B cell (primary cell): ENCODE measurements at regions not wholly inside any gene's neighbourhood (a gene's known extent, or its start where the extent isn't known, plus 50 kb on each side); places are given as distances from the start of the nearest gene placed in this dataset.

Experiments
- ATAC-seq: fragments of 200-7000 bp; cut with Tn5 transposase; one replicate; pipeline ENCODE4 v1.10.0; 2021; ENCODE audit warnings: low read depth, mild to moderate bottlenecking, moderate number of reproducible peaks, moderate library complexity
- CTCF ChIA-PET: fragments of 350-600 bp; sonication (Branson Sonifier 250); formaldehyde crosslinking; loops from one replicate; lab custom pipeline; 2021; ENCODE audit warnings: antibody characterized with exemption, inconsistent platforms; lab: Charles Lee
- POLR2A ChIA-PET: fragments of 350-600 bp; sonication (Branson Sonifier 250); formaldehyde crosslinking; loops from one replicate; lab custom pipeline; 2021; ENCODE audit warnings: antibody characterized with exemption; lab: Charles Lee
- DNase-seq: peaks from one replicate; pipeline ENCODE4 v3.0.0; 2013
- H2AFZ ChIP-seq: 2 replicates; pipeline ENCODE4 v1.6.1; 2012; ENCODE audit warnings: mild to moderate bottlenecking, low read depth, low read length; ENCODE audit not compliant: insufficient read depth, poor library complexity, severe bottlenecking
- H3K27ac ChIP-seq, 2 donors: 1 replicate in 1 of 2; 2 replicates in 1 of 2; pipeline ENCODE4 v1.5.1; 2012 to 2013; ENCODE audit warnings: low read length in 2 of 2, mild to moderate bottlenecking in 2 of 2, moderate library complexity in 1 of 2
- H3K27me3 ChIP-seq, 4 experiments: fragments of 200-600 bp in 1 of 4; sonication (generic) in 1 of 4; replicated peaks in 1 of 4; 1 replicate in 2 of 4; 2 replicates in 2 of 4; pipeline versions ENCODE4 v1.6.1 to v1.7.0; 2013 to 2016; ENCODE audit warnings: low read length in 3 of 4, mild to moderate bottlenecking in 2 of 4, mixed read lengths in 1 of 4, moderate library complexity in 1 of 4; ENCODE audit not compliant: insufficient read depth in 4 of 4, control insufficient read depth in 3 of 4; ENCODE audit errors: control extremely low read depth in 1 of 4
- H3K36me3 ChIP-seq, 2 experiments: replicated peaks in 1 of 2; 1 replicate in 1 of 2; 2 replicates in 1 of 2; pipeline versions ENCODE4 v1.6.1 to v1.7.1; 2013; ENCODE audit warnings: low read length in 1 of 2; ENCODE audit not compliant: insufficient read depth in 2 of 2, control insufficient read depth in 1 of 2; ENCODE audit errors: control extremely low read depth in 1 of 2, extremely low read depth in 1 of 2
- H3K4me1 ChIP-seq, 2 donors: fragments of 200-600 bp in 1 of 2; sonication (generic) in 1 of 2; 1 replicate in 1 of 2; 2 replicates in 1 of 2; pipeline versions ENCODE4 v1.5.1 to v1.6.1; 2013 to 2017; ENCODE audit warnings: low read length in 2 of 2; ENCODE audit not compliant: control insufficient read depth in 2 of 2, insufficient read depth in 2 of 2
- H3K4me2 ChIP-seq: replicated peaks from 2 replicates; pipeline ENCODE3; 2012; ENCODE audit warnings: mild to moderate bottlenecking, low read depth, low read length; ENCODE audit not compliant: poor library complexity, severe bottlenecking
- H3K4me3 ChIP-seq, 5 experiments: fragments of 200-600 bp in 1 of 5; sonication (generic) in 1 of 5; 1 replicate in 3 of 5; 2 replicates in 2 of 5; pipeline versions ENCODE4 v1.5.1 to v1.7.0; 2011 to 2016; ENCODE audit warnings: low read length in 4 of 5, mild to moderate bottlenecking in 4 of 5, low read depth in 2 of 5, control low read depth in 1 of 5, moderate library complexity in 1 of 5; ENCODE audit not compliant: insufficient read depth in 1 of 5; ENCODE audit errors: control extremely low read depth in 1 of 5, extremely low read depth in 1 of 5
- H3K79me2 ChIP-seq: fragments of 200-600 bp; sonication (generic); one replicate; pipeline ENCODE4 v1.6.0; 2016; ENCODE audit warnings: low read length; ENCODE audit not compliant: control insufficient read depth, insufficient read depth
- H3K9ac ChIP-seq: fragments of 200-600 bp; sonication (generic); 2 replicates; pipeline ENCODE4 v1.6.1; 2017; ENCODE audit warnings: mild to moderate bottlenecking, low read length, moderate library complexity
- H3K9me3 ChIP-seq, 3 donors: one replicate each; pipeline versions ENCODE4 v1.6.1 to v1.7.1; 2013; ENCODE audit warnings: low read length in 2 of 3; ENCODE audit not compliant: control insufficient read depth in 2 of 3, insufficient read depth in 1 of 3; ENCODE audit errors: control extremely low read depth in 1 of 3
- H4K20me1 ChIP-seq: 2 replicates; pipeline ENCODE4 v1.6.0; 2012; ENCODE audit warnings: mild to moderate bottlenecking, low read length; ENCODE audit not compliant: insufficient read depth, control insufficient read depth, poor library complexity, severe bottlenecking
- H3K27ac Mint-ChIP-seq: one replicate; pipeline ENCODE4 v1.8.0; 2021; ENCODE audit warnings: mixed read lengths
- H3K27me3 Mint-ChIP-seq: one replicate; pipeline ENCODE4 v1.8.0; 2021; ENCODE audit warnings: mixed read lengths
- H3K4me1 Mint-ChIP-seq: one replicate; pipeline ENCODE4 v1.8.0; 2021; ENCODE audit warnings: mixed read lengths
- H3K4me3 Mint-ChIP-seq: one replicate; pipeline ENCODE4 v1.8.0; 2021; ENCODE audit warnings: mixed read lengths
- H3K9me3 Mint-ChIP-seq: one replicate; pipeline ENCODE4 v1.8.0; 2022; ENCODE audit warnings: mixed read lengths; ENCODE audit not compliant: insufficient read depth
- EZH2 ChIP-seq: IDR thresholded peaks from 2 replicates; pipeline ENCODE4 v1.6.1; 2012; ENCODE audit warnings: borderline replicate concordance, low read depth, mild to moderate bottlenecking, moderate library complexity, low read length; ENCODE audit not compliant: insufficient read depth, poor library complexity, severe bottlenecking
- WGBS: methylation state at CpG from one replicate; pipeline ENCODE4 v1.1.5; 2013; ENCODE audit warnings: missing lambda C conversion rate; ENCODE audit not compliant: insufficient coverage; 5-methylcytosine and 5-hydroxymethylcytosine counted together
- intact Hi-C: fragments of 100-400 bp; cut with micrococcal nuclease; formaldehyde crosslinking; loops from one replicate; pipeline ENCODE4 v1.10.0; 2022
- TF ChIP-seq, protein P1 (sequence below): fragments of 200-600 bp; IDR thresholded peaks from one replicate; pipeline ENCODE4 v1.8.0; 2022; ENCODE audit warnings: antibody characterized with exemption, mild to moderate bottlenecking

DNA sequence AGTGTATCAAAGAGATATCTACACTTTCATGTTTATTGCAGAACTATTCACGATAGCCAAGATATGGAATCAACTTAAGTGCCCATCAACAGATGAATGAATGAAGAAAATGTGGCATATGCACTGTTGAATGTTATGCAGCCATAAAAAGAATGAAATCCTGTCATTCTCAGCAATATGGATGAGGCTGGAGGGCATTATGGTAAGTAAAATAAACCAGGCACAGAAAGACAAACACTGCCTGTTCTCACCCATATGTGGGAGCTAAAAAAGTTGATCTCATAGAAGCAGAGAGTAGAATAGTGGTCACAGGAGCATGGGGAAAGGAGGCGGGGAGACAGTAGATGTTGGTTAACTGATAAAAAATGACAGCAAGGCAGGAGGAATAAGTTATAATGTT is 561.8 kb downstream of the TOX3 start:
- H3K27me3 Mint-ChIP-seq: no peaks in the 10 kb centered on the region
- no peaks in the 10 kb centered on the region for H3K4me1 Mint-ChIP-seq
- no peaks in the 10 kb centered on the region for H3K4me1 ChIP-seq
- no peak overlapping the region for H3K4me2 ChIP-seq
- ATAC-seq (no peak), DNase-seq (no peak)
- H3K4me3 Mint-ChIP-seq: no peak overlapping the region
- no CpG with 5 or more reads among the region's 2 CpGs for WGBS
- H3K27me3 ChIP-seq: no peaks in the 10 kb centered on the region
- H2AFZ ChIP-seq: no peak overlapping the region
- H3K27ac ChIP-seq: no peak overlapping the region
- no peaks in the 10 kb centered on the region for H3K36me3 ChIP-seq
- intact Hi-C loops: no loop called here
- H3K9me3 Mint-ChIP-seq: no peaks in the 10 kb centered on the region
- ChIA-PET CTCF (no interaction called here), POLR2A (no interaction called here)
- H3K27ac Mint-ChIP-seq: no peak overlapping the region
- H3K4me3 ChIP-seq: no peak overlapping the region
- H4K20me1 ChIP-seq: no peaks in the 10 kb centered on the region
- no peak overlapping the region for H3K9ac ChIP-seq
- no peaks in the 10 kb centered on the region for H3K79me2 ChIP-seq
- TF ChIP-seq, protein P1, sequence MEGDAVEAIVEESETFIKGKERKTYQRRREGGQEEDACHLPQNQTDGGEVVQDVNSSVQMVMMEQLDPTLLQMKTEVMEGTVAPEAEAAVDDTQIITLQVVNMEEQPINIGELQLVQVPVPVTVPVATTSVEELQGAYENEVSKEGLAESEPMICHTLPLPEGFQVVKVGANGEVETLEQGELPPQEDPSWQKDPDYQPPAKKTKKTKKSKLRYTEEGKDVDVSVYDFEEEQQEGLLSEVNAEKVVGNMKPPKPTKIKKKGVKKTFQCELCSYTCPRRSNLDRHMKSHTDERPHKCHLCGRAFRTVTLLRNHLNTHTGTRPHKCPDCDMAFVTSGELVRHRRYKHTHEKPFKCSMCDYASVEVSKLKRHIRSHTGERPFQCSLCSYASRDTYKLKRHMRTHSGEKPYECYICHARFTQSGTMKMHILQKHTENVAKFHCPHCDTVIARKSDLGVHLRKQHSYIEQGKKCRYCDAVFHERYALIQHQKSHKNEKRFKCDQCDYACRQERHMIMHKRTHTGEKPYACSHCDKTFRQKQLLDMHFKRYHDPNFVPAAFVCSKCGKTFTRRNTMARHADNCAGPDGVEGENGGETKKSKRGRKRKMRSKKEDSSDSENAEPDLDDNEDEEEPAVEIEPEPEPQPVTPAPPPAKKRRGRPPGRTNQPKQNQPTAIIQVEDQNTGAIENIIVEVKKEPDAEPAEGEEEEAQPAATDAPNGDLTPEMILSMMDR: no peak
- no peak for TF ChIP-seq EZH2
- H3K9me3 ChIP-seq: no peaks in the 10 kb centered on the region

DNA sequence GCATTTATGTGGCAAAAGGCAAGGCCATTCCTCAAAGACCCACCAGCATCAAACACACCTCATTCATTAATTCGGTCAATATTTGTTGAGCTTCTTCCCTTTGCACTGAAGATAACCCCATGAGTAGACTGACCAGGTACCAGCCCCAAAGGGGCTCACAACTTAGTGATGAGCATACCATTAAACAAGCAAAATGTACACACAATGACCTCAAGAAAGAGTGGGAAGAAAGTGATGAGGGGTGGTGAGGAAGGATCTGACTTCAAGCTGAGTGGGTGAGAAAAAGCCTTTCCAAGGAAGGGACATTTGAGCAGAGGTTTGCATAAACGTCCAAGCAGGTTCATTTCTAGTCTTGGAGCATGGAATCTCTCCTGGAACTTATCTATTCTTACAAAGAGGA is 562.5 kb downstream of the TOX3 start:
- no peak for TF ChIP-seq EZH2
- TF ChIP-seq, protein P1: no peak
- no peaks in the 10 kb centered on the region for H3K36me3 ChIP-seq
- intact Hi-C loops: no loop called here
- no peaks in the 10 kb centered on the region for H4K20me1 ChIP-seq
- POLR2A ChIA-PET: no interaction called here
- Mint-ChIP-seq H3K9me3 (no peaks in the 10 kb centered on the region), H3K4me1 (no peaks in the 10 kb centered on the region), H3K27ac (no peak overlapping the region), H3K4me3 (no peak overlapping the region), H3K27me3 (no peaks in the 10 kb centered on the region)
- H3K27me3 ChIP-seq: no peaks in the 10 kb centered on the region
- ATAC-seq (no peak), DNase-seq (no peak)
- no peaks in the 10 kb centered on the region for H3K79me2 ChIP-seq
- CTCF ChIA-PET: no interaction called here
- H3K9ac ChIP-seq: no peak overlapping the region
- no peak overlapping the region for H2AFZ ChIP-seq
- no peak overlapping the region for H3K27ac ChIP-seq
- H3K4me1 ChIP-seq: no peaks in the 10 kb centered on the region
- WGBS: 100% methylated on average over 1 of the region's 2 CpGs
- H3K4me2 ChIP-seq: no peak overlapping the region
- no peak overlapping the region for H3K4me3 ChIP-seq
- no peaks in the 10 kb centered on the region for H3K9me3 ChIP-seq
